Neural crest cell (in vitro differentiated cells): ENCODE measurements at regions not wholly inside any gene's neighbourhood (a gene's known extent, or its start where the extent isn't known, plus 50 kb on each side); places are given as distances from the start of the nearest gene placed in this dataset.

Experiments
- DNase-seq: peaks from one replicate; pipeline ENCODE4 v3.0.0; 2021; ENCODE audit warnings: low read depth, mixed read lengths, low spot score
- H3K27ac Mint-ChIP-seq: one replicate; pipeline ENCODE4 v1.8.0; 2021; ENCODE audit warnings: mild to moderate bottlenecking, mixed read lengths; ENCODE audit not compliant: unreplicated experiment
- H3K27me3 Mint-ChIP-seq: 2 replicates; pipeline ENCODE4 v1.8.0; 2021; ENCODE audit warnings: low read depth, mild to moderate bottlenecking, mixed read lengths
- H3K36me3 Mint-ChIP-seq: 2 replicates; pipeline ENCODE4 v1.8.0; 2021; ENCODE audit warnings: low read depth, mild to moderate bottlenecking, mixed read lengths
- H3K4me1 Mint-ChIP-seq: 2 replicates; pipeline ENCODE4 v1.8.0; 2021; ENCODE audit warnings: mixed read lengths
- H3K4me3 Mint-ChIP-seq: one replicate; pipeline ENCODE4 v1.8.0; 2021; ENCODE audit warnings: mild to moderate bottlenecking, mixed read lengths
- H3K9me3 Mint-ChIP-seq: 2 replicates; pipeline ENCODE4 v1.8.0; 2021; ENCODE audit warnings: mixed read lengths
- CTCF ChIP-seq: fragments of 200-600 bp; sonication (generic); conservative IDR thresholded peaks from 2 replicates; pipeline ENCODE4 v1.5.0; 2021; ENCODE audit warnings: antibody characterized with exemption, mild to moderate bottlenecking

- no peak for TF ChIP-seq CTCF
- Mint-ChIP-seq H3K4me3 (no peak overlapping the region), H3K36me3 (no peaks in the 10 kb centered on the region), H3K27ac (no peak overlapping the region), H3K9me3 (peaks cover 3% of the 10 kb centered on the region), H3K4me1 (peaks cover 14% of the 10 kb centered on the region), H3K27me3 (peaks cover 29% of the 10 kb centered on the region)
- no peak for DNase-seq
These were observed 106.0 kb downstream of the EDN3 start for GRCh38 chr20:59406446-59406845.

GRCh38 chr20:59411170-59411569 lies 110.8 kb downstream of the EDN3 start:
- no peak for TF ChIP-seq CTCF
- Mint-ChIP-seq H3K4me3 (no peak overlapping the region), H3K27me3 (peaks cover 3% of the 10 kb centered on the region), H3K36me3 (no peaks in the 10 kb centered on the region), H3K4me1 (peaks cover 19% of the 10 kb centered on the region), H3K9me3 (peaks cover 3% of the 10 kb centered on the region), H3K27ac (no peak overlapping the region)
- DNase-seq: no peak

- H3K4me3 Mint-ChIP-seq: no peak overlapping the region
- TF ChIP-seq CTCF: no peak
- H3K27me3 Mint-ChIP-seq: no peaks in the 10 kb centered on the region
- no peak for DNase-seq
- no peaks in the 10 kb centered on the region for H3K36me3 Mint-ChIP-seq
- H3K4me1 Mint-ChIP-seq: peaks cover 19% of the 10 kb centered on the region
- peaks cover 3% of the 10 kb centered on the region for H3K9me3 Mint-ChIP-seq
- no peak overlapping the region for H3K27ac Mint-ChIP-seq
These were observed 111.2 kb downstream of the EDN3 start for GRCh38 chr20:59411589-59411988.

- Mint-ChIP-seq H3K27ac (no peak overlapping the region), H3K9me3 (peaks cover 3% of the 10 kb centered on the region), H3K4me3 (no peak overlapping the region), H3K36me3 (no peaks in the 10 kb centered on the region), H3K27me3 (no peaks in the 10 kb centered on the region), H3K4me1 (peaks cover 19% of the 10 kb centered on the region)
- no peak for TF ChIP-seq CTCF
- no peak for DNase-seq
These were observed 111.8 kb downstream of the EDN3 start for GRCh38 chr20:59412181-59412580.

GRCh38 chr20:59412875-59413284 lies 112.5 kb downstream of the EDN3 start:
- no peaks in the 10 kb centered on the region for H3K36me3 Mint-ChIP-seq
- DNase-seq: no peak
- peak overlapping the region; percentile 43 for H3K27ac Mint-ChIP-seq
- H3K4me3 Mint-ChIP-seq: no peak overlapping the region
- H3K27me3 Mint-ChIP-seq: no peaks in the 10 kb centered on the region
- TF ChIP-seq CTCF: peak; percentile 51
- peaks cover 19% of the 10 kb centered on the region for H3K4me1 Mint-ChIP-seq
- H3K9me3 Mint-ChIP-seq: peaks cover 3% of the 10 kb centered on the region
